Neural cell (in vitro differentiated cells): ENCODE measurements at regions not wholly inside any gene's neighbourhood (a gene's known extent, or its start where the extent isn't known, plus 50 kb on each side); places are given as distances from the start of the nearest gene placed in this dataset.

Experiments used
- CTCF ChIP-seq: fragments of 450-650 bp; IDR thresholded peaks from 2 replicates; pipeline ENCODE4 v1.5.1; 2014; ENCODE audit warnings: antibody characterized with exemption, mild to moderate bottlenecking, moderate library complexity; ENCODE audit not compliant: poor library complexity, severe bottlenecking
- REST ChIP-seq: IDR thresholded peaks from 2 replicates; pipeline ENCODE4 v1.6.1; 2012; ENCODE audit warnings: borderline replicate concordance
- TAF1 ChIP-seq: IDR thresholded peaks from 2 replicates; pipeline ENCODE4 v1.6.1; 2012; ENCODE audit warnings: low read depth

GRCh38 chr18:55768255-55768654 is 180.3 kb upstream of the TCF4 start:
- TF ChIP-seq TAF1 (no peak), CTCF (no peak), REST (no peak)
